ENCODE measurements at regions not wholly inside any gene's neighbourhood (a gene's known extent, or its start where the extent isn't known, plus 50 kb on each side); places are given as distances from the start of the nearest gene placed in this dataset.

GRCh38 chr15:62899090-62899493, 143.5 kb upstream of the TPM1 start:
- Histone ChIP-seq H3K27ac (peak overlapping the region; percentile 40 to 72 (median 64)), H3K9me3 (no peaks in the 10 kb centered on the region), H3K27me3 (no peaks in the 10 kb centered on the region), H3K4me3 (no peak overlapping the region), H3K4me1 (peaks cover 0 to 19% (median 10%) of the 10 kb centered on the region in 4 donors), H3K36me3 (no peaks in the 10 kb centered on the region)
- ATAC-seq: peak; percentile 82 to 94 (median 93)
- DNase-seq: peak; percentile 65 to 90 (median 81)
- TF ChIP-seq POLR2A (IDR thresholded peaks at IDR 0.05) (peak; percentile 69), CTCF (IDR thresholded peaks at IDR 0.05) (peak in 2 of 4 donors; percentile 24)
- intact Hi-C loops (cut with DNase I): no loop called here
- WGBS (ENCODE audit: insufficient coverage, low coverage, low lambda C conversion rate, missing lambda C conversion rate): 16% methylated on average over 2 of the region's 2 CpGs

- WGBS (ENCODE audit: insufficient coverage, low coverage, low lambda C conversion rate, missing lambda C conversion rate): 71% methylated on average over 11 of the region's 11 CpGs
Measured at GRCh38 chr15:62900071-62900802, 142.3 kb upstream of the TPM1 start.

GRCh38 chr15:62901087-62901486, 141.5 kb upstream of the TPM1 start:
- TF ChIP-seq CTCF (IDR thresholded peaks at IDR 0.05) (no peak), POLR2A (IDR thresholded peaks at IDR 0.05) (no peak)
- ATAC-seq (no peak), DNase-seq (no peak)
- H3K27me3 ChIP-seq: no peaks in the 10 kb centered on the region
- 71% methylated on average over 3 of the region's 14 CpGs for WGBS (ENCODE audit: insufficient coverage, low coverage, low lambda C conversion rate, missing lambda C conversion rate)
- H3K4me1 ChIP-seq: peaks cover 0 to 16% (median 8%) of the 10 kb centered on the region in 4 donors
- intact Hi-C loops (cut with DNase I): no loop called here
- no peaks in the 10 kb centered on the region for H3K36me3 ChIP-seq
- no peak overlapping the region for H3K27ac ChIP-seq
- no peak overlapping the region for H3K4me3 ChIP-seq
- H3K9me3 ChIP-seq: no peaks in the 10 kb centered on the region

More at GRCh38 chr15:62900071-62900802, 142.3 kb upstream of the TPM1 start:
- TF ChIP-seq CTCF (IDR thresholded peaks at IDR 0.05) (no peak), POLR2A (IDR thresholded peaks at IDR 0.05) (peak; percentile 38)
- no peak for DNase-seq
- no peaks in the 10 kb centered on the region for H3K27me3 ChIP-seq
- intact Hi-C loops (cut with DNase I): no loop called here
- no peaks in the 10 kb centered on the region for H3K36me3 ChIP-seq
- no peaks in the 10 kb centered on the region for H3K9me3 ChIP-seq
- peaks cover 0 to 22% (median 11%) of the 10 kb centered on the region in 4 donors for H3K4me1 ChIP-seq
- H3K27ac ChIP-seq: peak overlapping the region; percentile 40 to 72 (median 64)
- peak in 1 of 4 donors; percentile 17 for ATAC-seq
- no peak overlapping the region for H3K4me3 ChIP-seq

GRCh38 chr15:62901909-62902546, 140.5 kb upstream of the TPM1 start:
- TF ChIP-seq POLR2A (IDR thresholded peaks at IDR 0.05) (no peak), CTCF (IDR thresholded peaks at IDR 0.05) (no peak)
- intact Hi-C loops (cut with DNase I): no loop called here
- H3K9me3 ChIP-seq: no peaks in the 10 kb centered on the region
- no CpG with 5 or more reads among the region's 9 CpGs for WGBS (ENCODE audit: insufficient coverage, low coverage, low lambda C conversion rate, missing lambda C conversion rate)
- no peak overlapping the region for H3K27ac ChIP-seq
- H3K4me3 ChIP-seq: no peak overlapping the region
- no peak for ATAC-seq
- H3K4me1 ChIP-seq: peaks cover 0 to 15% (median 6%) of the 10 kb centered on the region in 4 donors
- no peaks in the 10 kb centered on the region for H3K27me3 ChIP-seq
- DNase-seq: no peak
- no peaks in the 10 kb centered on the region for H3K36me3 ChIP-seq
